Tibial artery (tissue), 4 donors: ENCODE measurements at regions not wholly inside any gene's neighbourhood (a gene's known extent, or its start where the extent isn't known, plus 50 kb on each side); places are given as distances from the start of the nearest gene placed in this dataset.
"Not testable (repeated sequence)": the region's sequence is repeated elsewhere in the genome, so short reads cannot be mapped to it uniquely, and the experiment has no call there.

Experiments used
- DNase-seq, 2 donors: peaks; one replicate each; pipeline ENCODE4 v3.0.0-alpha.2; 2019
- H3K27ac ChIP-seq, 2 donors: fragments of 200-600 bp; sonication (generic) in 1 of 2; 1 replicate in 1 of 2; 2 replicates in 1 of 2; pipeline ENCODE4 v1.5.1; 2018 to 2019; ENCODE audit warnings: mild to moderate bottlenecking in 1 of 2
- H3K27me3 ChIP-seq, 2 donors: fragments of 200-600 bp; sonication (generic) in 1 of 2; one replicate each; pipeline versions ENCODE4 v1.5.1 to v1.6.0; 2016 to 2019
- H3K36me3 ChIP-seq, 3 donors: fragments of 200-600 bp; sonication (generic) in 2 of 3; one replicate each; pipeline ENCODE4 v1.5.1; 2016 to 2019; ENCODE audit warnings: mild to moderate bottlenecking in 2 of 3
- H3K4me1 ChIP-seq, 4 donors: fragments of 200-600 bp; sonication (generic) in 2 of 4; 1 replicate in 3 of 4; 2 replicates in 1 of 4; pipeline ENCODE4 v1.5.1; 2016 to 2019
- H3K4me3 ChIP-seq, 2 donors: fragments of 200-600 bp; sonication (generic) in 1 of 2; 1 replicate in 1 of 2; 2 replicates in 1 of 2; pipeline ENCODE4 v1.5.1; 2018 to 2019; ENCODE audit warnings: mild to moderate bottlenecking in 2 of 2
- H3K9me3 ChIP-seq, 3 donors: fragments of 200-600 bp; sonication (generic) in 1 of 3; one replicate each; pipeline ENCODE4 v1.5.1; 2016 to 2019
- intact Hi-C: fragments of 100-400 bp; cut with DNase I; formaldehyde crosslinking; loops from one replicate; pipeline ENCODE4 v1.15.0; 2023; ENCODE audit warnings: low total_unique reads
- TF ChIP-seq, protein P1 (sequence below), 2 experiments: fragments of 200-600 bp in 1 of 2; fragments of 450-650 bp in 1 of 2; IDR thresholded peaks; one replicate each; pipeline ENCODE4 v1.5.1; 2017 to 2019; ENCODE audit warnings: antibody characterized with exemption in 2 of 2, mild to moderate bottlenecking in 1 of 2, moderate library complexity in 1 of 2

DNA sequence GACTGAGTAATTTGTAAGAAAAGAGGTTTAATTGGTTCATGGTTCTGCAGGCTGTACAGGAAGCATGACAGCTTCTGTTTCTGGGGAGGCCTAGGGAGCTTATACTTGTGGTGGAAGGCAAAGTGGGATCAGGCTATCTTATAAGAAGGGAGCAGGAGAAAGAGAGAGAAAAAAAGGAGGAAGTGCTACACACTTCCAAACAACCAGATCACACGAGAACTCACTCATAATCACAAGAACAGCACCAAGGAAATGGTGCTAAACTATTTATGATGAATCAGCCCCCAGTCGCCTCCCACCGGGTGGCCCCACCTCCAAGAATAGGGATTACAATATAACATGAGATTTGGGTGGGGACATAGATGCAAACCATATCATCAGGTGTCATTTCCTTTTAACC is 89.1 kb upstream of the KCNMA1 start:
- DNase-seq = no peak
- H3K27ac ChIP-seq = no peak overlapping the region
- intact Hi-C loops = no loop called here
- no peak overlapping the region for H3K4me3 ChIP-seq
- H3K27me3 ChIP-seq = no peaks in the 10 kb centered on the region
- TF ChIP-seq, protein P1, sequence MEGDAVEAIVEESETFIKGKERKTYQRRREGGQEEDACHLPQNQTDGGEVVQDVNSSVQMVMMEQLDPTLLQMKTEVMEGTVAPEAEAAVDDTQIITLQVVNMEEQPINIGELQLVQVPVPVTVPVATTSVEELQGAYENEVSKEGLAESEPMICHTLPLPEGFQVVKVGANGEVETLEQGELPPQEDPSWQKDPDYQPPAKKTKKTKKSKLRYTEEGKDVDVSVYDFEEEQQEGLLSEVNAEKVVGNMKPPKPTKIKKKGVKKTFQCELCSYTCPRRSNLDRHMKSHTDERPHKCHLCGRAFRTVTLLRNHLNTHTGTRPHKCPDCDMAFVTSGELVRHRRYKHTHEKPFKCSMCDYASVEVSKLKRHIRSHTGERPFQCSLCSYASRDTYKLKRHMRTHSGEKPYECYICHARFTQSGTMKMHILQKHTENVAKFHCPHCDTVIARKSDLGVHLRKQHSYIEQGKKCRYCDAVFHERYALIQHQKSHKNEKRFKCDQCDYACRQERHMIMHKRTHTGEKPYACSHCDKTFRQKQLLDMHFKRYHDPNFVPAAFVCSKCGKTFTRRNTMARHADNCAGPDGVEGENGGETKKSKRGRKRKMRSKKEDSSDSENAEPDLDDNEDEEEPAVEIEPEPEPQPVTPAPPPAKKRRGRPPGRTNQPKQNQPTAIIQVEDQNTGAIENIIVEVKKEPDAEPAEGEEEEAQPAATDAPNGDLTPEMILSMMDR (IDR thresholded peaks at IDR 0.05) = no peak
- H3K9me3 ChIP-seq = no peaks in the 10 kb centered on the region
- no peaks in the 10 kb centered on the region for H3K4me1 ChIP-seq
- no peaks in the 10 kb centered on the region for H3K36me3 ChIP-seq

DNA sequence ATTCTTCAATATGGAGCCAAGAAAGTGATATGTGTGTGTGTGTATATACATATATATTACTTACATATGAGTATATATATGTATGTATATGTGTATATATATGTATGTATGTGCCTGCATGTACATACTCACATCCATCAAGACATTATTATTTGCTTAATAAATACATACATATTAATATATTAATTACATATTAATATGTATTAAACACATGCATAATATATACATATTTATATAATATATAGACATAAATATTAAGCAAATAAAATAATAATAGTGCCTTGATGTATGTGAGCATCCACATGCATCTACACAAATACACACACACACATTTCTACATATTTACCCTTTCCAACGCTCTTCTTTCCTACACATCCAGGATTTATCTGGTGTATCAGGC is 88.7 kb upstream of the KCNMA1 start:
- no peak for DNase-seq
- intact Hi-C loops = no loop called here
- Histone ChIP-seq H3K9me3 (no peaks in the 10 kb centered on the region), H3K4me1 (no peaks in the 10 kb centered on the region), H3K36me3 (no peaks in the 10 kb centered on the region), H3K27ac (no peak overlapping the region), H3K4me3 (no peak overlapping the region), H3K27me3 (no peaks in the 10 kb centered on the region)
- TF ChIP-seq, protein P1 (IDR thresholded peaks at IDR 0.05) = no peak

DNA sequence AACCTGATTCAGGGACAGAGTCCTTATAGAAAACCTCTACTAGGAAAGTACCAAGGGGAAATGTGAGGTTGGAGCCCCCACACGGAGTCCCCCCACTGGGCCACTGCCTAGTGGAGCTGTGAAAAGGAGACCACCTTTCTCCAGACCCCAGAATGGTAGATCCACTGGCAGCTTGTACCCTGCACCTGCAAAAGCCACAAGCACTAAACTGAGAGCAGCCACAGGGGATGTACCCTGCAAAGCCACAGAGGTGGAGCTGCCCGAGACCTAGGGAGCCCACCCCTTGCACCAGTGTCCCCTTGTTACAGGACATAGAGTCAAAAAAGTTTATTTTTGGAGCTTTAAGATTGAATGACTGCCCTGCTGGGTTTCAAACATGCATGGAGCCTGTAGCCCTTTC is 87.2 kb upstream of the KCNMA1 start:
- Histone ChIP-seq H3K4me3 (no peak overlapping the region), H3K27me3 (no peaks in the 10 kb centered on the region), H3K36me3 (no peaks in the 10 kb centered on the region), H3K4me1 (no peaks in the 10 kb centered on the region), H3K27ac (no peak overlapping the region), H3K9me3 (no peaks in the 10 kb centered on the region)
- TF ChIP-seq, protein P1 (IDR thresholded peaks at IDR 0.05) = no peak
- intact Hi-C loops = no loop called here
- no peak for DNase-seq

DNA sequence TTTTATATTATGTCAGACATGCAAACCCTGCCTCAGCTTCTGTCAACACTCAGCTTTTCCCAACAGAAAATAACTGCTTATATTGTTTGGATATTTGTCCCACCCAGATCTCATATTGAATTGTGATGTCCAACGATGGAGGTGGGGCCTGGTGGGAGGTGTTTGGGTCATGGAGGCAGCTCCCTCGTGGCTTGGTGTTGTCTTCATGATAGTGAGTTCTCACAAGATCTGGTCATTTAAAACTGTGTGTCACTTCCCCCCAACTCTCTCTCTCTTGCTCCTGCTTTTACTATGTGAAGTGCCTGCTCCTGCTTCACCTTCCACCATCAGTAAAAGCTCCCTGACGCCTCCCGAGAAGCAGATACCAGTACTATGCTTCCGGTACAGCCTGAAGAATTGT is 85.8 kb upstream of the KCNMA1 start:
- DNase-seq = no peak
- H3K27ac ChIP-seq = no peak overlapping the region
- intact Hi-C loops = no loop called here
- H3K9me3 ChIP-seq = no peaks in the 10 kb centered on the region
- no peak overlapping the region for H3K4me3 ChIP-seq
- no peaks in the 10 kb centered on the region for H3K27me3 ChIP-seq
- H3K4me1 ChIP-seq = no peaks in the 10 kb centered on the region
- H3K36me3 ChIP-seq = no peaks in the 10 kb centered on the region
- TF ChIP-seq, protein P1 (IDR thresholded peaks at IDR 0.05) = no peak

DNA sequence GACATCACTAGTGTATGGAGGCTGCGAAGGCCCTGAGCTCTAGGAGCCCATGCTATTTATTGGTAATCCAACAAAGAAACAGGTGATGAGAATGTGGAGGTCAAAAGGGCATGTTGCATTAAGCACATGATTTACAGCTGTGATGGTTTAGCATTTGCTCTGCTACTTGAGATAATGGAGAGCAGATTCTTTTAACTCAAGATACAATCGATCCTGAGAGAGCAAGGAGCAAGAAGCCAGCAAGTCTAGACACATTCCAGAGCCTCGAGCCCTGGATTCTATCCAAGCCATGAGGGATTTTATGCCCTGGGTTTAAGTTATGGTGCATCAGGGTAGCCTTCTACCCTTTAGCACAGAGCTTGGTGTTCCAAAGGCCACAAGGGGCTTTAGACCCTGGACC is 85.3 kb upstream of the KCNMA1 start:
- H3K4me1 ChIP-seq, H3K4me3 ChIP-seq, intact Hi-C loops: not testable (repeated sequence)

DNA sequence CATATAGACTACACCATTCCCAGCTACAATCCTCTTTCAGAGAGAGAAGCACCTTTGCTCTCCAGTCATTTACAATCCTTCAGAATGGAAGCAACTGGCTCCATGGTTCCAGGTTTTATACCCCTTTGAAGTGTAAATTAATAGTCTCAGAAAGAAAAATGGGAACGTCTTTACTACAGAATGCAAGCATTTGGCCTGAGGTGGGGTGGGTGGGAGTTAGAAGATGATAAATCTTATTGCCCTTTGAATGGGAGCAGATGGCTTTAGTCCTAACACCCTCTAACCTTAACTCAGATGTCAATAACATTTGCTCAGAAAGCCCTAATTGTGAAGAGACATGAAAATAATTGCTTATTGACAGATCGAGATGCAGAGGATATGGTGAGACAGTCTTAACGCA is 84.2 kb upstream of the KCNMA1 start:
- no peak for DNase-seq
- intact Hi-C loops = no loop called here
- no peak overlapping the region for H3K27ac ChIP-seq

More for the DNA sequence above, 85.3 kb upstream of the KCNMA1 start:
- not testable (repeated sequence) for H3K9me3 ChIP-seq, H3K27ac ChIP-seq, H3K27me3 ChIP-seq, DNase-seq, H3K36me3 ChIP-seq

More for the DNA sequence above, 84.2 kb upstream of the KCNMA1 start:
- Histone ChIP-seq H3K4me3 (no peak overlapping the region), H3K4me1 (no peaks in the 10 kb centered on the region), H3K9me3 (no peaks in the 10 kb centered on the region), H3K36me3 (no peaks in the 10 kb centered on the region), H3K27me3 (no peaks in the 10 kb centered on the region)
- TF ChIP-seq, protein P1 (IDR thresholded peaks at IDR 0.05) = no peak
